NCI-H1436 treated with DMSO at 0.1 percent for 48 hours (cell line): ENCODE measurements at regions not wholly inside any gene's neighbourhood (a gene's known extent, or its start where the extent isn't known, plus 50 kb on each side); places are given as distances from the start of the nearest gene placed in this dataset.
"Not testable (repeated sequence)": the region's sequence is repeated elsewhere in the genome, so short reads cannot be mapped to it uniquely, and the experiment has no call there.

ENCODE experiments used
- DNase-seq: peaks from one replicate; lab custom pipeline; 2025; lab: John Stamatoyannopoulos, UW

GRCh38 chr9:39674437-39675210 lies 319.2 kb downstream of the SPATA31A1 start:
- not testable (repeated sequence) for DNase-seq

- DNase-seq, result not testable (repeated sequence)
Measured at GRCh38 chr9:39675211-39675553, 319.7 kb downstream of the SPATA31A1 start.

- not testable (repeated sequence) for DNase-seq
Measured at GRCh38 chr9:39678534-39679263, 323.2 kb downstream of the SPATA31A1 start.

GRCh38 chr9:39680694-39681401 lies 325.4 kb downstream of the SPATA31A1 start:
- DNase-seq, result not testable (repeated sequence)

GRCh38 chr9:39728862-39729261 lies 373.4 kb downstream of the SPATA31A1 start:
- DNase-seq, result not testable (repeated sequence)

GRCh38 chr9:39744898-39745297 lies 389.4 kb downstream of the SPATA31A1 start:
- not testable (repeated sequence) for DNase-seq

- DNase-seq, result not testable (repeated sequence)
Measured at GRCh38 chr9:39775570-39775969, 420.1 kb downstream of the SPATA31A1 start.

- DNase-seq, result not testable (repeated sequence)
Measured at GRCh38 chr9:39791356-39791755, 435.9 kb downstream of the SPATA31A1 start.

GRCh38 chr9:39797935-39798334 lies 442.5 kb downstream of the SPATA31A1 start:
- not testable (repeated sequence) for DNase-seq

GRCh38 chr9:39799252-39799651 lies 443.8 kb downstream of the SPATA31A1 start:
- not testable (repeated sequence) for DNase-seq

- not testable (repeated sequence) for DNase-seq
Measured at GRCh38 chr9:39802561-39802960, 447.1 kb downstream of the SPATA31A1 start.

GRCh38 chr9:39809401-39810226 lies 454.1 kb downstream of the SPATA31A1 start:
- DNase-seq, result not testable (repeated sequence)

- DNase-seq, result not testable (repeated sequence)
Measured at GRCh38 chr9:39810401-39810800, 454.9 kb downstream of the SPATA31A1 start.

GRCh38 chr9:39811615-39812014 lies 456.1 kb downstream of the SPATA31A1 start:
- DNase-seq, result not testable (repeated sequence)

- not testable (repeated sequence) for DNase-seq
Measured at GRCh38 chr9:39828457-39828856, 473.0 kb downstream of the SPATA31A1 start.
